ENCODE measurements at regions not wholly inside any gene's neighbourhood (a gene's known extent, or its start where the extent isn't known, plus 50 kb on each side); places are given as distances from the start of the nearest gene placed in this dataset.
"Not testable (repeated sequence)": the region's sequence is repeated elsewhere in the genome, so short reads cannot be mapped to it uniquely, and the experiment has no call there.

DNA sequence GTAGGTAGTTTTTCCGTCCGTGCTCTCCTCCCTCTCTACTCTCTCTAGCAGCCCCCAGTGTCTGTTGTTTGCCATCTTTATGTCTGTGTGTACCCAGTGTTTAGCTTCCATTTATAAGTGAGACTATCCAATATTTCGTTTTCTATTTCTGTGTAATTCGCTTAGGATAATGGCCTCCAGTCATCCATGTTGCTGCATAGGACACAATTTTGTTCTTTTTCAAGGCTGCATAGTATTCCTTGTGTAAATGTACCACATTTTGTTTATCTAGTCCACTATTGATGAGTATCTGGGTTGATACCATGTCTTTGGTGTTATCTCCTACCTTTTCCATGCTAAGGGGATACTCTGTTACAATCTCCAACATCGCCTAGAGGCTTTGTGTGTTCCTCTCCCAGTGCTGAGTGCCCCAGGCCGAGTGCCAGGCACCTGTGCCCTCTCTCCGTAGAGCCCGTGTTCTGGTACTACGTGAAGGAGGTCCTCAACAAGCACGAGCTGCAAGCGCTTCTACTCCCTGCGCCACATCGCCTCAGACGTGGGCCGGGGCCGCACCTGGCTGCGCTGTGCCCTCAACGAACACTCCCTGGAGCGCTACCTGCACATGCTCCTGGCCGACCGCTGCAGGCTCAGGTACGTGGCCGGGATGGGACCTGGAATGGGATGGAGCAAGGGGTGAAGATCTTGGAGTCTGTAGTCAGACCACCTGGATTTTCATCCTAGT lies 51.0 kb downstream of the NPIPB11 start:
- CTCF ChIA-PET; POLR2A ChIA-PET; DNase-seq (ENCODE audit: extremely low spot score): not testable (repeated sequence)

DNA sequence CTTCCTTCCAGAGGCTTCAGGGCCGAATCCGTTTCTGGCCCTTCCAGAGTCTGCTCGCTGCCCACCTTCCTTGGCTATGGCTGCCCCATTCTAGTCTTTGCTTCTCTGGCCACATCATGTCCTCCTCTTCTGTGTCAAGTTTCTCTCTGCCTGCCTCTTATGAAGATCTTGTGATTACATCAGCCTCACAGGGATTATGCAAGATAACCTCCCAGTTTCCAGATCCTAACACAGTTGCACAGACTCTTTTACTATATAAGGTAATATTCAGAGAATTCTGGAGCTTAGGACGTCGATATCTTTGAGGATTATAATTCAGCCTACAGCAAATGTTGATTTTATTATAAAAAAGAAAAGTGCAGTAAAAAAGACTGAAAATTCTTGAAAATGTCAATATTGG lies 52.1 kb downstream of the NPIPB11 start:
- DNase-seq (ENCODE audit: extremely low spot score); CTCF ChIA-PET; POLR2A ChIA-PET: not testable (repeated sequence)

- POLR2A ChIA-PET; DNase-seq (ENCODE audit: extremely low spot score); CTCF ChIA-PET: not testable (repeated sequence)
Measured at GRCh38 chr16:29352617-29352999, 53.9 kb downstream of the NPIPB11 start.

- POLR2A ChIA-PET; CTCF ChIA-PET; DNase-seq (ENCODE audit: extremely low spot score): not testable (repeated sequence)
Measured at GRCh38 chr16:29351970-29352616, 54.4 kb downstream of the NPIPB11 start.

DNA sequence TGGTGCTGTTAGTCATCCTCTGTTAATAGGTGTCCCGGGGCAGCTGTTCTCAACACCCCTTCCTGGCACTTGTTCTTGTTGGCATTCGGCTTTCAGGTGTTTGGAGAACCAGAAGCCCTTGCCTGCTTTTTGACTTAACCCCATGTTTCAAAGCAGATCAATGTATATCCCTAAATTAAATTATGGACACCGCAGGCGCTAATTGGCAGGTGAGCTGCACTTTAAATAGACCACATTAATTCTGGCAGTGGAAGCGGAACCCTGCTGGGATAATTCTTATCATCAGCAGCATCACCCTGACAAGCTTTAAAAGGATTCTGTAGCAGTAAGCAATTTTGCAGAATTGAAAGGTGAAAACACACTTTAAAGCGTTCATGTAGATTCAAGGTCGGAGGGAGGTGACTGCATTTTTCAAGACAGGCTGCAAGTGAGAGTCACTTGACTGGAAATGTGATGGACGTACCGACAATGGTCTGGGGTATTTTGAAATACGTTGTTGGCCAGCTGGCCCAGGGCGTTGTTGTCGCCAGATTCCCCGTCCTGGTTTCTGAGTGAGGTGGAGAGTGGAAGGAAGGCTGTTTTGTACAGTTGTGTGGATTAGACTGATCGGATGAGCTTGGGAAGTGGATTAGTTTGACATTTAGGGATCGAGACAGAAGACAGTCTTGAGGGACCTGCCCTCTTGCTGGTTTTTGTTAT lies 55.1 kb downstream of the NPIPB11 start:
- POLR2A ChIA-PET; DNase-seq (ENCODE audit: extremely low spot score): not testable (repeated sequence)

GRCh38 chr16:29349966-29350365 lies 56.5 kb downstream of the NPIPB11 start:
- DNase-seq (ENCODE audit: extremely low spot score) = not testable (repeated sequence)

More for the DNA sequence above, 55.1 kb downstream of the NPIPB11 start:
- CTCF ChIA-PET = not testable (repeated sequence)

GRCh38 chr16:29348748-29349147 lies 57.8 kb downstream of the NPIPB11 start:
- CTCF ChIA-PET; DNase-seq (ENCODE audit: extremely low spot score); POLR2A ChIA-PET: not testable (repeated sequence)

More at GRCh38 chr16:29349966-29350365, 56.5 kb downstream of the NPIPB11 start:
- CTCF ChIA-PET, POLR2A ChIA-PET: not testable (repeated sequence)

DNA sequence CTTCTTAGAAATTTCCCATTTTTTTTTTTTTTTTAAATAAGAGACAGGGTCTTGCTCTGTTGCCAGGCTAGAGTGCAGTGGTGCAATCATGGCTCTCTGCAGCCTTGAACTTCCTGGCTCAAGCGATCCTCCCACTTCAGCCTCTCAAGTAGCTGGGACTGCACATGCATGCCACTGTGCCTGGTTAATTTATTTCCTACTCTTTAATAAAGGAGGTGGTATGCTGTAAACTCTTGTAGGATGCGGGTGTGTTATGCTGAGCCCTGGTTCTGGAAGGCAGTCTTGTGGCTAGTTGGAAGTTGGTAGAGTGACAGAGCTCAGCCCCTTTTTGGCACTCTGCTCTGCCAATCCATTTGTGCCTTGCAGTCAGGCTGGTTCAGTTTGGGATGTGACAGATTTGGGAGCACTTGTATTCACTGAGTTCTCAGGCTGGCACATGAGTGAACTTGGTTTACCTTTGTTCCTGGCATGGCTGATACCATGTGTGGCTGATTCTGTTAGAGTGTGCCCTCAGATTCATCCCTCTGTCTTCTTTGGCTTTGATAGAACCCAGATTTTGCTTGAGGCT lies 58.3 kb downstream of the NPIPB11 start:
- POLR2A ChIA-PET; DNase-seq (ENCODE audit: extremely low spot score); CTCF ChIA-PET: not testable (repeated sequence)

- POLR2A ChIA-PET; DNase-seq (ENCODE audit: extremely low spot score); CTCF ChIA-PET: not testable (repeated sequence)
Measured at GRCh38 chr16:29346796-29347580, 59.5 kb downstream of the NPIPB11 start.

- CTCF ChIA-PET; DNase-seq (ENCODE audit: extremely low spot score); POLR2A ChIA-PET: not testable (repeated sequence)
Measured at GRCh38 chr16:29346203-29346602, 60.3 kb downstream of the NPIPB11 start.

DNA sequence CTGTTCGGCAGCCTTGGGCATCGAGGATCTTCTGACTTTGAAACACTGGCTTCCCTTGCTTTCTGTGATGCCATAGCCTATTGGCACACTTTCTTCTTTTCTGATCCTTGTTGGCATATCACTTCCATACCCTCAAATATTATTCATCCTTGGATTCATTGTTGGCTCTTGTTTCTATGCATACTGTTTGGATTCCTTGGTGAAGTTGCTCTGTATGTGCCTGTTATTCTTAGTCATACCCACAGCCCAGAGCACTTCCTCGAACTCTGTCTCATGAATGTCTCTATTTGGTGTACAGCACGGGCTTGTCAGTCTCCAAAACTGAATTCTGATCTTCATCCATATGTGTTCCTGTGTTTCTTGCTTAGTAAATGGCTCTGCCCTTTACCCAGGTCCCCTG lies 63.6 kb downstream of the NPIPB11 start:
- POLR2A ChIA-PET; DNase-seq (ENCODE audit: extremely low spot score); CTCF ChIA-PET: not testable (repeated sequence)

DNA sequence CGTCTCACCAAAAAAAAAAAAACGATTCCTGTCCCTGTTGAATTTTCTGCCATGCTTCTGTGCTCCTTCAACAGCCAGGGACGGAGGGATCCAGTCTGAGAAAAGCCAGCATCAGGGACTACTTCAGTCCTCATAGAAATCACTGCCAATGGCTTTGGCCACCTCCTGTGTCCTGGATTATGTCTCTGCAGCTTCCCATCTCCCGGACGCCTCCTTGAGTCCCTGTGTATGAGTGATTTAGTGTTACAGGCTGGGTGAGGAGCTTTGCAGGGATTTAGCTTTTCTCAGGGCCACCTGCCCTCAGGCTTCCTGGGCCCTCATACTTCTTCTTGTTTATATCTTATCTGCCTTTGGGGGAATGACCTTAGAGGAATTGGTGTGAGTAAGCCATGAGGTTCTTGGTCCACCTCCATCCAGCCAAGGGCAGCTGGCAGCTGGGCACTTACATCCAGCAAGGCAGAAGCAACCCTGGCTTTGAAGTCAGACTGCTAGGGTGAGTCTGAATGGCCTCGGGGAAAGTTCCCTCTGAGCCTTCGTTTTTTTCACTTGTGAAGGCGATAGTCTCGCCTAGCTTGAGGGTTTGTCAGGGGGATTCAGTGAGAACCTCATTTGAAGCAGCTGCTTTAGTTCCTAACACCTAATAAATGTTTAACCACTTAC lies 65.6 kb downstream of the NPIPB11 start:
- CTCF ChIA-PET; DNase-seq (ENCODE audit: extremely low spot score); POLR2A ChIA-PET: not testable (repeated sequence)

GRCh38 chr16:29340235-29340634 lies 66.3 kb downstream of the NPIPB11 start:
- CTCF ChIA-PET; DNase-seq (ENCODE audit: extremely low spot score); POLR2A ChIA-PET: not testable (repeated sequence)

DNA sequence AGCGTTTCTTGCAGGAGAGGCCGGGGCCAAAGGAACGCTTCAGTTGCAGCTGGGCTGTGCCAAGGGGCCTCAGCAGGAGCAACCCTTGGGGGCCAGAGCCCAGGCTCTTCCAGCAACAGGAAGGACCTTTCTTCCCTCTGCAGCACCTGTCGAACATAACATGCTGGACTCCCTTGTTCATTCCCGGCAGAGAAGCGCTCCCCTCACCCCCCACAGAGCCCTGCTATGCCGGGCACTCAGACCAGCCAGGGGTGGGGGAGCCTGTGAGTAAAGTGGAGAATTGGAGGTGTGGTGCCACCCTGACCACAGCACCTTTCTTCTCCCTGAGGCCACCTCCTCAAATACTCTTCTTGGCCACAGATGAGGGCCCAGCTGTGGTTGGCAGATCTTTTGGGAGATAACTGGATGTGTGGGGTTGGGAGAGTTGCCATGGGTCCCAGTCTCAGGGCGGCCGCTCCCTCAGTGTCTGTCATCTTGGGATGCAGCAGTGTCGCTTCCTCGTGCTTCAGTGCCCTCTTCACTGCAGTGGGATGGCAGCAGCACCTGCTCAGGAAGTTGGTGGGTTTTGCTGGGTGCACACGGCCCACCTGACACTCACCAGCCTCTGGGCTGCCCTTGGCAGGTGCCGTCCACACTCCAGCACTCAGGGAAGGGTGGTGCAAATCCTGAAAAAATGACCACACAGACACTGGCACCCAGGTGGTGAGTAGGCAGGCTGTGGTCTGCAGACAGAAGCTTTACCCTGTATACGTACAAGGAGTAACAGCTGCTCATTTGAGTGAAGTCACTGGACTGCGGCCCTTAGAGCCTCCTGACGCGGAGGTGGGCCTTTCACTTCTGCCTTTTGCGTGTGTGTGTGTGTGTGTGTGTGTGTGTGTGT lies 67.5 kb downstream of the NPIPB11 start:
- DNase-seq (ENCODE audit: extremely low spot score) = peak; percentile 44
- POLR2A ChIA-PET, CTCF ChIA-PET: not testable (repeated sequence)

DNA sequence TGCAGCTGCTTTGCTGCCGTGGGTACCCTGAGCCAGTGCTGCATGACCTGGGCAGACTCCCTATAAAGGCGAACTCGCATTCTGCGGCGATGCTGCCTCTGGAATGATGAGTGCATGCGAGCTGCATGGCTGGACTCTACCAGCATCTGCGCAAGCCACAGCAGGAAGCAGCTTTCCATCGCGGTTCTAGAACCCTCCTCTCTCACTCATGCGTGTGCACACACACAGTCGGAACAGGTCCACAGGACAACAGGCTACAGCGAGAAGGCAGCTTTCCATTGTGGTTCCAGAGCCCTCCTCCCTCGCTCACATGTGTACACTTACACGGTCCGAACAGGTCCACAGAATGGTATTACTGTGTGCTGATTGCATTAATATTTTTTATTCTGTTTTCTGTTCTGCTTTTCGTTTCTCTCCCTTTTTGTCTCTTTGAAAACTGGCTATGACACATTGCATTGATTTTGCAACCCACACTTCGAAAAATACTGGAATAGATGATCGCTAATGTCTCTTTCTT lies 69.1 kb downstream of the NPIPB11 start:
- DNase-seq (ENCODE audit: extremely low spot score); POLR2A ChIA-PET; CTCF ChIA-PET: not testable (repeated sequence)

- POLR2A ChIA-PET; CTCF ChIA-PET; DNase-seq (ENCODE audit: extremely low spot score): not testable (repeated sequence)
Measured at GRCh38 chr16:29335549-29335846, 71.0 kb downstream of the NPIPB11 start.

All from GM10248 (cell line).